Stimulated activated CD8-positive, alpha-beta memory T cell treated with anti-CD3 and anti-CD28 coated beads, Interleukin-4, amount 100 ng/mL, for 4 hours (primary cell): ENCODE measurements at regions not wholly inside any gene's neighbourhood (a gene's known extent, or its start where the extent isn't known, plus 50 kb on each side); places are given as distances from the start of the nearest gene placed in this dataset.
"Not testable (repeated sequence)": the region's sequence is repeated elsewhere in the genome, so short reads cannot be mapped to it uniquely, and the experiment has no call there.

Experiments used
- DNase-seq, 2 donors: peaks; one replicate each; pipeline ENCODE4 v3.0.0-alpha.2; 2020; ENCODE audit warnings: low read depth in 2 of 2, low spot score in 1 of 2

GRCh38 chr5:90071656-90072055 is 337.9 kb downstream of the CETN3 start:
- DNase-seq: no peak

GRCh38 chr5:90071066-90071465 is 338.5 kb downstream of the CETN3 start:
- no peak for DNase-seq

GRCh38 chr5:90066920-90067319 is 342.6 kb downstream of the CETN3 start:
- DNase-seq: no peak

- DNase-seq: no peak
Measured at GRCh38 chr5:90056911-90057705, 352.4 kb downstream of the CETN3 start.

GRCh38 chr5:90055831-90056328 is 353.7 kb downstream of the CETN3 start:
- DNase-seq: no peak

GRCh38 chr5:90054612-90055011 is 354.9 kb downstream of the CETN3 start:
- no peak for DNase-seq

GRCh38 chr5:90051756-90052155 is 357.8 kb downstream of the CETN3 start:
- DNase-seq: no peak

- DNase-seq: no peak
Measured at GRCh38 chr5:90050103-90050502, 359.5 kb downstream of the CETN3 start.

GRCh38 chr5:90047113-90047512 is 362.4 kb downstream of the CETN3 start:
- no peak for DNase-seq

GRCh38 chr5:90040082-90040481 is 369.5 kb downstream of the CETN3 start:
- not testable (repeated sequence) for DNase-seq

GRCh38 chr5:90037646-90038045 is 371.9 kb downstream of the CETN3 start:
- no peak for DNase-seq

GRCh38 chr5:90022711-90023053 is 386.9 kb downstream of the CETN3 start:
- no peak for DNase-seq

- DNase-seq: no peak
Measured at GRCh38 chr5:90022002-90022710, 387.4 kb downstream of the CETN3 start.

- DNase-seq: no peak
Measured at GRCh38 chr5:90020575-90021538, 388.7 kb downstream of the CETN3 start.

GRCh38 chr5:90017239-90017638 is 392.3 kb downstream of the CETN3 start:
- no peak for DNase-seq

- no peak for DNase-seq
Measured at GRCh38 chr5:90015584-90016018, 394.0 kb downstream of the CETN3 start.

- DNase-seq: no peak
Measured at GRCh38 chr5:90014420-90014819, 395.1 kb downstream of the CETN3 start.

GRCh38 chr5:90000351-90000750 is 409.2 kb downstream of the CETN3 start:
- no peak for DNase-seq

- DNase-seq: no peak
Measured at GRCh38 chr5:89998519-89999305, 410.8 kb downstream of the CETN3 start.

GRCh38 chr5:89996890-89997289 is 412.7 kb downstream of the CETN3 start:
- DNase-seq: no peak

GRCh38 chr5:89996335-89996734 is 413.2 kb downstream of the CETN3 start:
- no peak for DNase-seq
